Coronary artery (tissue), 2 donors: ENCODE measurements at regions not wholly inside any gene's neighbourhood (a gene's known extent, or its start where the extent isn't known, plus 50 kb on each side); places are given as distances from the start of the nearest gene placed in this dataset.
A peak's percentile ranks its signal among the peaks of the same experiment; 100 is the strongest.

Experiments
- DNase-seq: peaks from one replicate; pipeline ENCODE4 v3.0.0-alpha.2; 2017; ENCODE audit warnings: low spot score
- H3K27ac ChIP-seq, 2 donors: fragments of 200-600 bp; sonication (generic); one replicate each; pipeline ENCODE4 v1.5.1; 2016 to 2019
- H3K4me3 ChIP-seq: fragments of 200-600 bp; sonication (generic); 2 replicates; pipeline ENCODE4 v1.5.1; 2016; ENCODE audit warnings: mild to moderate bottlenecking, moderate library complexity
- TF ChIP-seq, protein P1 (sequence below): fragments of 200-600 bp; sonication (generic); IDR thresholded peaks from one replicate; pipeline ENCODE4 v1.5.1; 2019; ENCODE audit warnings: antibody characterized with exemption

DNA sequence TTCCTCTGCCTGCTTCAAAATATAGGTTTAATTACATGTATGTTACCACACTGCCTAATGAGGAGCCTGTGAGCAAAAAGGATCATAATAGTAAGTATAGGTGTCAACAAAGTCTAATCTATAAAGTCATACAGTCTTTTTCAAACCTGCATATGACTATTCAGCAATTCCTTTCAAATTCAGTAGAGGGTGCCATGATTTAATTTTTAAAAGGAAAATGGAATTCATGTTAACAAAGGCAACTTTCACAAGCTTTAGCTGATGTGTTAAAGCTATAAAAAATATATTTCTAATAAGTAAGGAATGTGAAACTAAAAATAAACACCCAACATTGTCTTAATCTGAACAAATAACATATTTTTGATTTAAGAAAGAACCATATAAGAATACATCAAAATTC is 52.1 kb downstream of the MPP7 start:
- no peak overlapping the region for H3K4me3 ChIP-seq
- TF ChIP-seq, protein P1, sequence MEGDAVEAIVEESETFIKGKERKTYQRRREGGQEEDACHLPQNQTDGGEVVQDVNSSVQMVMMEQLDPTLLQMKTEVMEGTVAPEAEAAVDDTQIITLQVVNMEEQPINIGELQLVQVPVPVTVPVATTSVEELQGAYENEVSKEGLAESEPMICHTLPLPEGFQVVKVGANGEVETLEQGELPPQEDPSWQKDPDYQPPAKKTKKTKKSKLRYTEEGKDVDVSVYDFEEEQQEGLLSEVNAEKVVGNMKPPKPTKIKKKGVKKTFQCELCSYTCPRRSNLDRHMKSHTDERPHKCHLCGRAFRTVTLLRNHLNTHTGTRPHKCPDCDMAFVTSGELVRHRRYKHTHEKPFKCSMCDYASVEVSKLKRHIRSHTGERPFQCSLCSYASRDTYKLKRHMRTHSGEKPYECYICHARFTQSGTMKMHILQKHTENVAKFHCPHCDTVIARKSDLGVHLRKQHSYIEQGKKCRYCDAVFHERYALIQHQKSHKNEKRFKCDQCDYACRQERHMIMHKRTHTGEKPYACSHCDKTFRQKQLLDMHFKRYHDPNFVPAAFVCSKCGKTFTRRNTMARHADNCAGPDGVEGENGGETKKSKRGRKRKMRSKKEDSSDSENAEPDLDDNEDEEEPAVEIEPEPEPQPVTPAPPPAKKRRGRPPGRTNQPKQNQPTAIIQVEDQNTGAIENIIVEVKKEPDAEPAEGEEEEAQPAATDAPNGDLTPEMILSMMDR = peak; percentile 53
- no peak for DNase-seq
- H3K27ac ChIP-seq = peak overlapping the region; percentile 41 to 51

DNA sequence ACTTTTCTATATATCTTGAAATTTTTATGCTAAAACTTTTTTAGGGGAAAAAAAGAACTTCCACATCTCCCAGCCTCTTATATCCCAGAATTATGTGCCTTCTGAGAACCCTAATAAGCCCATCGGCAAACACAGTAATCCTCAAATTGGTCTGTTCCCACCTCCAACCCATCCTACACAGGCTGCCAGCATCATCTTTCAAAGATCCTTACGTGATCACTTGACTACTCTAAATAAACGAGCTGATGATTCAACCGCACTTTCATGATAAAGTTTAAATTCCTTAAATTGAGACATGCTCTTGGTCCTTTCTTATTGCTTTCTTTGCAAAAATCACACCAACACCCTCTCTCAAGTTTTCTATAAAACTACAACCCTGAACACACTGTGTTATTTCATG is 52.5 kb downstream of the MPP7 start:
- Histone ChIP-seq H3K27ac (peak overlapping the region in 1 of 2 donors; percentile 3), H3K4me3 (no peak overlapping the region)
- TF ChIP-seq, protein P1 = no peak

DNA sequence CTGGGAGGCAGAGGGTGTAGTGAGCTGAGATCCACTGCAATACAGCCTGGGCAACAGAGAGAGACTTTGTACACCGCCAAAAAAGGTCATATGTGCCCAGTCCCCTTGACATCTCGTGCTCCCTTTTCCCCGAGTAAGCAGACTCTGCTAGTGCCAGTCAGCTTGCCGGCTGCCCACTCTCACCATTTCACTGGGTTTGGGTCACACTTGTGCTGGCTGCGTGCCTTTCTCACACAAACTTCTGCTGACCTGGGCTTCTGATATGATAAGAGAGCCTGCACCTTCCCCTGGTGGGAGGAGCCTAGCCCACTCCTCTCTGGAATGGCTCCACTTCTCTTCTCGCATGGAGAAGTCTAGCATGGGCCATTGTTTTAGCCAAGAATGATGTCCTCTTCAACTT is 53.4 kb downstream of the MPP7 start:
- Histone ChIP-seq H3K27ac (no peak overlapping the region), H3K4me3 (no peak overlapping the region)
- no peak for DNase-seq
- TF ChIP-seq, protein P1 = no peak

More for the DNA sequence above, 52.5 kb downstream of the MPP7 start:
- DNase-seq = no peak

DNA sequence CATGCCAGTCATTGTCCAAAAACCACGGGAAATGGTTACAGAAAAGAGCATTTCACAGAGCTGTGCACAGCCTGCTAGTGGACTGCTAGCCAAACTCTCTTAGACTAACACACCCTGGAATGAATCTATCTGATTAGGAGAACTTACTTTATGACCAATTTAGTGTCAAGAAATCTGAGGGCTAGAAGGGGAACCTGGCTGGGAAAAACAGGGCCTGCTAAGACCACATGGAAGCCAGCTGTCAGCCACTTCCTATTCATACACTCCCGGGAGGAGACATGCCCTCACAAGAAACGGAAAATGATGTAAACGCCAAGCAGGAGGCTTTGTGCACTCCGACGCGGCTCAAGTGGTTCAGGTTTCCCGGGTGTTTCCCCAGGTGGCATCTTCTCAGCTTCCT is 54.8 kb downstream of the MPP7 start:
- peak overlapping the region in 1 of 2 donors; percentile 67 for H3K27ac ChIP-seq
- no peak for DNase-seq
- H3K4me3 ChIP-seq = peak overlapping the region; percentile 8
- TF ChIP-seq, protein P1 = no peak

DNA sequence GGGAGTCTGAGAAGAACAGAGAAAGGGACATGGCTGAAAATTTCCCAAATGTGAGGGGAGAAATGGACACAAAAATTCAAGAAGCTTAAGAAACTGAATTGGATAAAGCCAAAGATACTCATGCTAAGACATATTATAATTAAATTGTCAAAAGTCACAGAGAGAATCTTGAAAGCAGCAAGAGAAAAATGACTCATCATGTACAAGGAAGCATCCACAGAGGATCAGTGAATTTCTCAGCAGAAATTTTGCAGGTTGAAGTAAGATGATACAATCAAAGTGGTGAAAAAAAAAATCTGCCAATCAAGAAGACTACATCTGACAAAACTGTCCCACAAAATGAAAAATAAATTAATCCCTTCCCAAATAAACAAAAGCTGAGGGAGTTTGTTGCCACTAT is 56.8 kb downstream of the MPP7 start:
- Histone ChIP-seq H3K27ac (no peak overlapping the region), H3K4me3 (no peak overlapping the region)
- DNase-seq = no peak
- TF ChIP-seq, protein P1 = no peak

DNA sequence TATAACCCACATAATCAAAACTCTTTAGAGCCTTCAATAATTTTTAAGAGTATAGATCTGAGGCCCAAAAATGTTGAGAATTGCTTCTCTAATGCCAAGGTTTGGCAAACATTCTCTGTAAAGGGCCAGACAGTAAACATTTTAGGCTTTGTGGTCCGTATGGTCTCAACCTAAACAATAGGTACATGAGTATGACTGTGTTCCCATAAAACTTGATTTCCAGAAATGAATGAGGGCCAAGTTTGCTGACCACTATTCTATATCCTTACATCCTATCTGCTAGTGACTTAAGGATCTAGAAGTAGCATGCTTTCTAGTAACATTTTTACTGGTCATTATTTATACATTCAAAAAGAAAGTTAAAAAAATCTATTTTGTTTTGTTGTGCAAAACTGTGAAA is 58.9 kb downstream of the MPP7 start:
- H3K27ac ChIP-seq = no peak overlapping the region
- DNase-seq = no peak
- TF ChIP-seq, protein P1 = no peak
- H3K4me3 ChIP-seq = no peak overlapping the region

DNA sequence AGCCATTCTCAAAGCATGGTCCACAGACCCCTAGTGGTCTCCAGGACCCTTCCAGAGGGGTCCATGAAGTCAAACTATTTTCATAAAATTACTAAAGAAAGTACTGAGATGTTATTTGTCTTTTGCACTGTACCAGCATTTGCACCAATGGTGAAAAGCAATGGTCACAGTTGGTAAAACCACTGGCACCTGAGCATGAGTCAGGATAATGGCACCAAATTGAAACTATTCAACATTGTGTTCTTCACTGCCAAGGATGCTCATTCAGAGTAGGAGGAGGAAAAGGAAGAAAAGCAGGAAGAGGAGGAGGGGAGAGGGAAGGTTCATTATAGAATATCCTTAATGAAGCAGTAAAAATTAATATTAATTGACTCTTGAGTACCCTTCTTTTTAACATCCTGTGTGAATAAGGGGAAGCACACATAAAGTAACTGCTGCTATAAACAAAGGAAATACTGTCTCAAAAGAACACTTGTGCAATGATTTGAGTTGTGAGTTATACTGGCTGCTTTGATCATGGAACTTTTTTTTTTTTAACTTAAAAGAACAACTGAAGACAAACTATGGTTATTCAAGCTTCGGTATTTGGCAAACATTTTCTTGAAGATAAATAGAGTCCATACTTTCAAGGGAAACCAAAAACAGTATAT is 60.2 kb downstream of the MPP7 start:
- DNase-seq = no peak
- H3K27ac ChIP-seq = no peak overlapping the region
- TF ChIP-seq, protein P1 = no peak
- no peak overlapping the region for H3K4me3 ChIP-seq
